Lower leg skin (tissue), 4 donors: ENCODE measurements at regions not wholly inside any gene's neighbourhood (a gene's known extent, or its start where the extent isn't known, plus 50 kb on each side); places are given as distances from the start of the nearest gene placed in this dataset.
A peak's percentile ranks its signal among the peaks of the same experiment; 100 is the strongest.

ENCODE experiments used
- DNase-seq, 2 donors: peaks; one replicate each; pipeline ENCODE4 v3.0.0-alpha.2; 2019; ENCODE audit warnings: low spot score in 2 of 2
- H3K4me3 ChIP-seq: fragments of 200-600 bp; sonication (generic); 2 replicates; pipeline ENCODE4 v1.5.1; 2017; ENCODE audit warnings: mild to moderate bottlenecking, low read depth; ENCODE audit not compliant: poor library complexity, severe bottlenecking
- CTCF ChIP-seq, 3 donors: fragments of 450-650 bp; IDR thresholded peaks; one replicate each; pipeline ENCODE4 v1.5.1; 2016; ENCODE audit warnings: antibody characterized with exemption in 3 of 3, mild to moderate bottlenecking in 3 of 3, moderate library complexity in 2 of 3
- POLR2A ChIP-seq, 2 donors: fragments of 450-650 bp; IDR thresholded peaks; one replicate each; pipeline ENCODE4 v1.6.1; 2016 to 2017; ENCODE audit warnings: antibody characterized with exemption in 2 of 2, mild to moderate bottlenecking in 1 of 2, moderate library complexity in 1 of 2
- WGBS, 2 donors: methylation state at CpG; one replicate each; pipeline ENCODE4 v1.1.5; 2018; 5-methylcytosine and 5-hydroxymethylcytosine counted together
- intact Hi-C: fragments of 100-400 bp; cut with DNase I; formaldehyde crosslinking; loops from one replicate; pipeline ENCODE4 v1.15.0; 2023; ENCODE audit warnings: low total_unique reads

- no peak for TF ChIP-seq POLR2A (IDR thresholded peaks at IDR 0.05)
- no peak for TF ChIP-seq CTCF (IDR thresholded peaks at IDR 0.05)
- intact Hi-C loops, result no loop called here
- 87 to 90% methylated on average over 10 of the region's 10 CpGs for WGBS, 2 donors
- DNase-seq, result peak in 1 of 2 donors; percentile 70
- no peak overlapping the region for H3K4me3 ChIP-seq
These were observed 175.4 kb upstream of the RNF32 start for GRCh38 chr7:156465186-156465585.

- peak in 1 of 2 donors; percentile 50 for DNase-seq
- no peak overlapping the region for H3K4me3 ChIP-seq
- TF ChIP-seq CTCF (IDR thresholded peaks at IDR 0.05) (no peak), POLR2A (IDR thresholded peaks at IDR 0.05) (no peak)
- 75 to 78% methylated on average over 10 of the region's 10 CpGs for whole genome bisulfite sequencing, 2 donors
- intact Hi-C loops, result no loop called here
These were observed 176.2 kb upstream of the RNF32 start for GRCh38 chr7:156464339-156464738.

GRCh38 chr7:156463280-156463679, 177.3 kb upstream of the RNF32 start:
- DNase-seq, result peak in 1 of 2 donors; percentile 43
- intact Hi-C loops, result no loop called here
- TF ChIP-seq POLR2A (IDR thresholded peaks at IDR 0.05), result no peak
- WGBS, 2 donors, result 59 to 62% methylated on average over 9 of the region's 9 CpGs
- H3K4me3 ChIP-seq, result no peak overlapping the region

GRCh38 chr7:156461881-156462665, 178.5 kb upstream of the RNF32 start:
- intact Hi-C loops, result no loop called here
- WGBS, 2 donors, result 74 to 78% methylated on average over 22 of the region's 22 CpGs
- peak in 1 of 2 donors; percentile 77 for DNase-seq
- TF ChIP-seq POLR2A (IDR thresholded peaks at IDR 0.05) (no peak), CTCF (IDR thresholded peaks at IDR 0.05) (no peak)
- H3K4me3 ChIP-seq, result no peak overlapping the region

- intact Hi-C loops, result no loop called here
- WGBS, 2 donors, result 52 to 58% methylated on average over 12 of the region's 12 CpGs
- H3K4me3 ChIP-seq, result no peak overlapping the region
- peak in 1 of 2 donors; percentile 36 for DNase-seq
- TF ChIP-seq CTCF (IDR thresholded peaks at IDR 0.05), result no peak
- no peak for TF ChIP-seq POLR2A (IDR thresholded peaks at IDR 0.05)
These were observed 179.5 kb upstream of the RNF32 start for GRCh38 chr7:156460858-156461627.

- TF ChIP-seq POLR2A (IDR thresholded peaks at IDR 0.05) (no peak), CTCF (IDR thresholded peaks at IDR 0.05) (no peak)
- WGBS, 2 donors, result 82 to 83% methylated on average over 13 of the region's 13 CpGs
- DNase-seq, result peak in 1 of 2 donors; percentile 50
- intact Hi-C loops, result no loop called here
- H3K4me3 ChIP-seq, result no peak overlapping the region
These were observed 181.0 kb upstream of the RNF32 start for GRCh38 chr7:156459582-156459981.
